GM13976 (cell line): ENCODE measurements at regions not wholly inside any gene's neighbourhood (a gene's known extent, or its start where the extent isn't known, plus 50 kb on each side); places are given as distances from the start of the nearest gene placed in this dataset.
"Not testable (repeated sequence)": the region's sequence is repeated elsewhere in the genome, so short reads cannot be mapped to it uniquely, and the experiment has no call there.

Source experiments
- DNase-seq: peaks from one replicate; pipeline ENCODE4 v3.0.0; 2012; ENCODE audit warnings: low spot score
- in situ Hi-C: fragments of 300-500 bp; cut with MboI; formaldehyde crosslinking; loops from one replicate; pipeline ENCODE4 v1.12.0; 2022; ENCODE audit warnings: low sequenced_read_pairs, mixed read lengths, inconsistent platforms; ENCODE audit not compliant: unreplicated experiment
- TF ChIP-seq, protein P1 (sequence below): IDR thresholded peaks from 2 replicates; pipeline ENCODE4 v1.5.1; 2012; ENCODE audit warnings: borderline replicate concordance, mild to moderate bottlenecking; ENCODE audit not compliant: insufficient read depth; ENCODE audit errors: extremely low read depth, missing control alignments, control extremely low read depth

DNA sequence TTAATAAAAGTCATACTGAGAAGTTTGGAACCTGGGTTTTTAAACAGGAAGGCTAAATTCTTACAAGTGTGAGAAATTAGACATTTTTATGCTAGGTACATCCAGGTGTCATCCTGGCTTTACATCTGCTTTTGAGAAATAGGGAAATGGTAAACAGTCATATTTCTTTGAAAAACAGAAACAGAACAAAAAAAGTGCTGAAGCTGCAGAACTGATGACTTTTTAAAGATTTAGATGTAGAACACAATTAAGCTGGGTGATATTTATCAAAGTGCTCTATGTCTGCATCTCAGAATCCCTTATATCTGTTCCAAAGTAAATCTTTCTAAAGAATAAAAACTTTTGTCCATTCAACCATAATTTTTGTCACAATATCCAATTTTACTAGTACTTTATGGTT is 282.9 kb upstream of the ATXN7L3B start:
- in situ Hi-C loops = no loop called here
- TF ChIP-seq, protein P1, sequence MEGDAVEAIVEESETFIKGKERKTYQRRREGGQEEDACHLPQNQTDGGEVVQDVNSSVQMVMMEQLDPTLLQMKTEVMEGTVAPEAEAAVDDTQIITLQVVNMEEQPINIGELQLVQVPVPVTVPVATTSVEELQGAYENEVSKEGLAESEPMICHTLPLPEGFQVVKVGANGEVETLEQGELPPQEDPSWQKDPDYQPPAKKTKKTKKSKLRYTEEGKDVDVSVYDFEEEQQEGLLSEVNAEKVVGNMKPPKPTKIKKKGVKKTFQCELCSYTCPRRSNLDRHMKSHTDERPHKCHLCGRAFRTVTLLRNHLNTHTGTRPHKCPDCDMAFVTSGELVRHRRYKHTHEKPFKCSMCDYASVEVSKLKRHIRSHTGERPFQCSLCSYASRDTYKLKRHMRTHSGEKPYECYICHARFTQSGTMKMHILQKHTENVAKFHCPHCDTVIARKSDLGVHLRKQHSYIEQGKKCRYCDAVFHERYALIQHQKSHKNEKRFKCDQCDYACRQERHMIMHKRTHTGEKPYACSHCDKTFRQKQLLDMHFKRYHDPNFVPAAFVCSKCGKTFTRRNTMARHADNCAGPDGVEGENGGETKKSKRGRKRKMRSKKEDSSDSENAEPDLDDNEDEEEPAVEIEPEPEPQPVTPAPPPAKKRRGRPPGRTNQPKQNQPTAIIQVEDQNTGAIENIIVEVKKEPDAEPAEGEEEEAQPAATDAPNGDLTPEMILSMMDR = no peak
- DNase-seq = no peak

DNA sequence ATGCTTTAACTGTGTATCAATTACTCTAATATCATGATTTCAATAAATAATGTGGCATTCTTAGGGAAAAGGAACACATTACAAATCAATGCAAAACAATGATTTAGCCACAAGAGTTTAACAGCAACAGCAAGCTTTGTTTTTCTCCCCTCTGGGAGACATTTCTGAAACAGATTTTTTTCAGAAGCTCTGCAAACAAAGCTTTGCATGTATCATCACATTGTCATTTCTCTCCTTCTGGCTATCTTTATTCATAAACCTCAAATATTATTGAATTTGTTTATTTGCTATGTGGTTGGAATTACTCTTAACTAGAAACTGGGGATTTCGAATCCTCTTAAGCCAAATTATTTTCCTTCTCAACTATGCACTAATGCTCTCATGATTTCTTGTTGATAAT is 278.4 kb upstream of the ATXN7L3B start:
- no peak for DNase-seq
- in situ Hi-C loops = no loop called here
- TF ChIP-seq, protein P1 = no peak

DNA sequence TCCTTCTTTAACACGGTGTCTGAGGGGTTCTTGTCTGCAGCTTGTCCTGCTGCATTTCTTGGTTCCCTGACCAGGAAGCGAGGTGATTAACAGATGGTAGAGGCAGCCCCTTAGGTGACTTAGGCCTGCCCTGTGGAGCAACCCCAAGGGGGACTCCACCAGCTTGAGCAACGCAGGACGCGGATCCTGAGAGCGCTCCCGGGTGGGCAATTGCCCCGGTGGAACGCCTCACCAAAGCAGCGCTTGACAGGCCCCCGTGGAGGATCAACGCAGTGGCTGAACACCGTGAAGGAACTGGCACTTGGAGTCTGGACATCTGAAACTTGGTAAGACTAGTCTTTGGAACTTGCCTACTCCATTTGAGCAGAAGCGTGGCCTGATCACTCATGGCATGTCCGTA is 272.9 kb upstream of the ATXN7L3B start:
- TF ChIP-seq, protein P1 = no peak
- no peak for DNase-seq
- in situ Hi-C loops = no loop called here

DNA sequence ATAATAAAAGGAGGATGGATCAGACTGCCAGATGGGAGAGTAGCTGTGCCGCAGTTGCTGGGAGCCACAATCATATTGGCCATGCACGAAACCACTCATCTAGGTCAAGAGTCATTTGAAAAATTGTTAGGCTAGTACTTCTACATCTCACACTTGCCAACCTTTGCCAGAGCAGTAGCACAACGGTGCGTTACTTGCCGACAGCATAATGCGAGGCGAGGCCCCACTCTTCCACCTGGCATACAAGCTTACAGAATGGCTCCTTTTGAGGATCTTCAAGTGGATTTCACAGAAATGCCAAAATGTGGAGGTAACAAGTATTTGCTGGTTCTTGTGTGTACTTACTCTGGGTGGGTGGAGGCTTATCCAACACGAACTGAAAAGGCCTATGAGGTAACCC is 268.3 kb upstream of the ATXN7L3B start:
- DNase-seq = not testable (repeated sequence)

DNA sequence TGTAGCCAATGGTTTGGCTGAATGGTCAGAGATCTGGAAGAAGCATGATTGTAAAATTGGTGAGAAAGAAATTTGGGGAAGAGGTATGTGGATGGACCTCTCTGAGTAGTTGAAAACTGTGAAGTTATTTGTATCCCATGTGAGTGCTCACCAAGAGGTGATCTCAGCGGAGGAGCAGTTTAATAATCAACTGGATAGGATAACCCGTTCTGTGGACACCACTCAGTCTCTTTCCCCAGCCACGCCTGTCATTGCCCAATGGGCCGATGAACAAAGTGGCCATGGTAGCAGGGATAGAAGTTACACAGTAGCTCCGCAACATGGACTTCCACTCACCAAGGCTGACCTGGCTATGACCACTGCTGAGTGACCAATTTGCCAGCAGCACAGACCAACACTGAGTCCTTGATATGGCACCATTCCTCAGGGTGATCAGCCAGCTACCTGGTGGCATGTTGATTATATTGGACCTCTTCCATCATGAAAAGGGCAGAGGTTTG is 257.4 kb upstream of the ATXN7L3B start:
- DNase-seq = no peak
- in situ Hi-C loops = no loop called here

More for the DNA sequence above, 268.3 kb upstream of the ATXN7L3B start:
- in situ Hi-C loops = not testable (repeated sequence)

DNA sequence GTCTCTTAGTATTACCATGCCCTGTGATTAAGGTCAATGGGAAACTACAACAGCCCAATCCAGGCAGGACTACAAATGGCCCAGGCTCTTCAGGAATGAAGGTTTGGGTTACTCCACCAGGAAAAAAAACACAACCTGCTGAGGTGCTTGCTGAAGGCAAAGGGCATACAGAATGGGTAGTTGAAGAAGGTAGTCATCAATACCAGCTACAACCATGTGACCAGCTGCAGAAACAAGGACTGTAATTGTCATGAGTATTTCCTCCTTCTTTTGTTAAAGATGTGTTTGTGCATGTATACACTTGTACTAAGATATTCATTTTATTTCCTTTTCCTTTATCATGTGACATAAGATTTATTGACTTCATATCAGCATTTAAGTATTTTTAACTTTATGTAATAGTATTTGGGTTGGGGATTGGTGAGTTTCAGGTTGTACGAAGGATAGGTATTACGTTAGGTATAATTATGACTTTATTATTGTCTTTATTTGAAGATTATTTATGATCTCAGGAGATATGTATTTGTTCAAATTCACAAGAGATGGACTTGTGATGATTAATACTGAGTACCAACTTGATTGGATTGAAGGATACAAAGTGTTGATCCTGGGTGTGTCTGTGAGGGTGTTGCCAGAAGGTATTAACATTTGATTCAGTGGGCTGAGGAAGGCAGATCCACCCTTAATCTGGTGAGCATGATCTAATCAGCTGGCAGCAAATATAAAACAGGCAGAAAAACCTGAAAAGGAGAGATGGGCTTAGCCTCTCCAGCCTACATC is 256.0 kb upstream of the ATXN7L3B start:
- in situ Hi-C loops, DNase-seq: not testable (repeated sequence)

More for the DNA sequence above, 257.4 kb upstream of the ATXN7L3B start:
- TF ChIP-seq, protein P1 = no peak

DNA sequence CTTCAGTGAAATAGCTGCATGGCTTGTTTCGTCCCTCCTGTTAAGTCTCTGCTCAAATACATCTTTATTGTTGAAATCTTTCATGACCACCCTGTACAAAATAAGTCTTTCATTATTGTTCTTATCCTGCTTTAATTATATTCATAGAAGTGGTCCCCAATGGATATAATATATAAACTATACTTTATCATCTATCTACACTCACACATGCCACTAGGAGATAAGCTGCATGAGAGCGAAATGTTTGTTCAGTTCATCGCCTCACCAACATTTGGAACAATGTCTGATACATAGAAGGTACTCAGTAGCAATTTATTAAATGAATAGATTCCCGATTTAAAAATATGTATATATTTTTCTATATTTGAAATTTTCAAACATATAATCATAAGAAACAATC is 254.0 kb upstream of the ATXN7L3B start:
- in situ Hi-C loops = no loop called here
- TF ChIP-seq, protein P1 = no peak
- no peak for DNase-seq
